ENCODE measurements at regions not wholly inside any gene's neighbourhood (a gene's known extent, or its start where the extent isn't known, plus 50 kb on each side); places are given as distances from the start of the nearest gene placed in this dataset.

DNA sequence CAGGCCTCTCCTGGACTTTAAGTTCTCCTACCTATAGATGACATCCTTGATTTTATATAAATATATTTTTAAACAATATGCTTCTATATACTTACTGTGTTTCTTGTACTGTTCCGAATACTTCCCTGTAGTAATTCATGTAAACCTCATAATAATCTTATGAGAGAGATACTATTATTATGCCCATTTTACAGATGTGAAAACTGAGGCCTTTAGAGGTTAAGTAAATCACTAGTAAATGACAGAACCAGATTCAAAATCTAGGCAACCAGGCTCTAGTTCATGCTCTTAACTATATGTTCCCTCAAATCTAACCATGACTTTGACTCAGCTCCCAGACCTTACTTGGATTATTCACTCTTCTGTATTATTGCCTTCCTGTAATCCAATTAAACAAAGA, 243.0 kb upstream of the NR4A3 start:
- TF ChIP-seq, protein P1, sequence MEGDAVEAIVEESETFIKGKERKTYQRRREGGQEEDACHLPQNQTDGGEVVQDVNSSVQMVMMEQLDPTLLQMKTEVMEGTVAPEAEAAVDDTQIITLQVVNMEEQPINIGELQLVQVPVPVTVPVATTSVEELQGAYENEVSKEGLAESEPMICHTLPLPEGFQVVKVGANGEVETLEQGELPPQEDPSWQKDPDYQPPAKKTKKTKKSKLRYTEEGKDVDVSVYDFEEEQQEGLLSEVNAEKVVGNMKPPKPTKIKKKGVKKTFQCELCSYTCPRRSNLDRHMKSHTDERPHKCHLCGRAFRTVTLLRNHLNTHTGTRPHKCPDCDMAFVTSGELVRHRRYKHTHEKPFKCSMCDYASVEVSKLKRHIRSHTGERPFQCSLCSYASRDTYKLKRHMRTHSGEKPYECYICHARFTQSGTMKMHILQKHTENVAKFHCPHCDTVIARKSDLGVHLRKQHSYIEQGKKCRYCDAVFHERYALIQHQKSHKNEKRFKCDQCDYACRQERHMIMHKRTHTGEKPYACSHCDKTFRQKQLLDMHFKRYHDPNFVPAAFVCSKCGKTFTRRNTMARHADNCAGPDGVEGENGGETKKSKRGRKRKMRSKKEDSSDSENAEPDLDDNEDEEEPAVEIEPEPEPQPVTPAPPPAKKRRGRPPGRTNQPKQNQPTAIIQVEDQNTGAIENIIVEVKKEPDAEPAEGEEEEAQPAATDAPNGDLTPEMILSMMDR (IDR thresholded peaks at IDR 0.05), result no peak
- TF ChIP-seq POLR2A (IDR thresholded peaks at IDR 0.05) (no peak), POLR2AphosphoS5 (IDR thresholded peaks at IDR 0.05) (no peak)
